GM18508 (cell line): ENCODE measurements at regions not wholly inside any gene's neighbourhood (a gene's known extent, or its start where the extent isn't known, plus 50 kb on each side); places are given as distances from the start of the nearest gene placed in this dataset.

ENCODE experiments used
- ATAC-seq: cut with Tn5 transposase; IDR thresholded peaks from one replicate; pipeline ENCODE4 v1.9.1; 2021; ENCODE audit warnings: moderate number of reproducible peaks; ENCODE audit not compliant: insufficient read depth, unreplicated experiment

- ATAC-seq, result no peak
These were observed 51.8 kb upstream of the PMAIP1 start for GRCh38 chr18:59848002-59848401.

- peak; percentile 5 for ATAC-seq
These were observed 52.3 kb upstream of the PMAIP1 start for GRCh38 chr18:59847491-59847846.

- ATAC-seq, result peak; percentile 89
These were observed 52.8 kb upstream of the PMAIP1 start for GRCh38 chr18:59846814-59847490.

- ATAC-seq, result no peak
These were observed 56.8 kb upstream of the PMAIP1 start for GRCh38 chr18:59842947-59843346.

- ATAC-seq, result no peak
These were observed 59.7 kb upstream of the PMAIP1 start for GRCh38 chr18:59839931-59840685.

GRCh38 chr18:59839246-59839645 lies 60.5 kb upstream of the PMAIP1 start:
- no peak for ATAC-seq

- ATAC-seq, result peak; percentile 40
These were observed 62.2 kb upstream of the PMAIP1 start for GRCh38 chr18:59837586-59837985.

GRCh38 chr18:59835605-59836379 lies 64.0 kb upstream of the PMAIP1 start:
- ATAC-seq, result no peak

GRCh38 chr18:59834267-59834666 lies 65.5 kb upstream of the PMAIP1 start:
- ATAC-seq, result no peak

GRCh38 chr18:59833785-59834184 lies 66.0 kb upstream of the PMAIP1 start:
- ATAC-seq, result peak; percentile 78

- ATAC-seq, result no peak
These were observed 76.1 kb upstream of the PMAIP1 start for GRCh38 chr18:59823596-59824195.

GRCh38 chr18:59822612-59823550 lies 76.9 kb upstream of the PMAIP1 start:
- no peak for ATAC-seq

GRCh38 chr18:59821983-59822382 lies 77.8 kb upstream of the PMAIP1 start:
- ATAC-seq, result no peak

- ATAC-seq, result no peak
These were observed 79.1 kb upstream of the PMAIP1 start for GRCh38 chr18:59820663-59821062.

- ATAC-seq, result no peak
These were observed 81.0 kb upstream of the PMAIP1 start for GRCh38 chr18:59818769-59819168.

- ATAC-seq, result no peak
These were observed 84.9 kb upstream of the PMAIP1 start for GRCh38 chr18:59814891-59815290.

GRCh38 chr18:59813942-59814341 lies 85.9 kb upstream of the PMAIP1 start:
- ATAC-seq, result no peak

- ATAC-seq, result no peak
These were observed 88.9 kb upstream of the PMAIP1 start for GRCh38 chr18:59810735-59811520.

- ATAC-seq, result no peak
These were observed 89.6 kb upstream of the PMAIP1 start for GRCh38 chr18:59810183-59810582.
